Body of pancreas (tissue), 4 donors: ENCODE measurements at regions not wholly inside any gene's neighbourhood (a gene's known extent, or its start where the extent isn't known, plus 50 kb on each side); places are given as distances from the start of the nearest gene placed in this dataset.

Experiments used
- CTCF ChIP-seq, 7 experiments: fragments of 450-650 bp in 4 of 7; fragments of 200-600 bp in 3 of 7; sonication (generic) in 3 of 7; IDR thresholded peaks; one replicate each; pipeline ENCODE4 v1.5.1; 2016 to 2019; ENCODE audit warnings: antibody characterized with exemption in 7 of 7
- POLR2A ChIP-seq, 3 donors: fragments of 450-650 bp; IDR thresholded peaks; one replicate each; pipeline ENCODE4 v1.6.1; 2016; ENCODE audit warnings: antibody characterized with exemption in 3 of 3, mild to moderate bottlenecking in 2 of 3

DNA sequence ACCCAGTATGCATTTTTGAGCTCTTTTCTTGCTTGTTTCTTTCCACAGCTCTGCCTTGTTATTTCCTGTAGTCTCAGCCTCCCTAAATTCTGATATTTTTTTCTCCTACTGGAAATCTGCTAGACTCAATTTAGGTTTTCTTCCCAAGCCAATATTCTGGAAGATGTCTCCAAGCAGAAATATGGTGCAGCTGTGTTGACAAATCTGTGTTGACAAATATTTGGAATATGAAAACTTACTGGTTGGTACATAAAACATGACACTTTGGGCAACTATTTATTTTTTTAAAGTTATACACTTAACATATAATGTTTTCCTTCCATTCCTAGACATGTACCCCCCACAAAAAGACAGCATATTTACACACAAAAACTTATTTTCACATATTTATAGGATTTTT is 1048.4 kb downstream of the NCAM2 start:
- TF ChIP-seq POLR2A (IDR thresholded peaks at IDR 0.05) (no peak), CTCF (IDR thresholded peaks at IDR 0.05) (no peak)
